ENCODE measurements at regions not wholly inside any gene's neighbourhood (a gene's known extent, or its start where the extent isn't known, plus 50 kb on each side); places are given as distances from the start of the nearest gene placed in this dataset.

DNA sequence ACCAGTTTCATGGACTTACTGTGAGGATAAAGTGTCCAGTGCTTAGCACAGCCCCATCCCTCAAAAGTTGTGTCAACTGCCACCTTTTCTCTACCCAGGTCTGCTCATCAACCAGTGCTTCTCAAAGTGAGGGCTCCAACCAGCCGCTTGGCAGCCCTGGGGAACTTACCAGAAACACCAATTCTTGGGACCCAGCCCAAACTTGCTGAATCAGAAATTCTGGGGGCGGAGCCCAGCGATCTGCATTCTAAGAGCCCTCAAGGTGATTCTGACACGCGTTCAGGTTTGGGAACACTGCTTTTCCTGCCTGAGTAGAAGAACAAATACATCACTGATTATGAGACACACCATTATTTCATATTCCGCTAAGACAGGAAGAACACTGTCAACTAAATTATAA lies 132.0 kb downstream of the NSG2 start:
- H3K27ac ChIP-seq (ENCODE audit: insufficient read depth, low read length), result no peak overlapping the region
- no peak for DNase-seq (ENCODE audit: low read depth in 2 of 2)
- H2AFZ ChIP-seq (ENCODE audit: low read length), result no peak overlapping the region
- H3K9ac ChIP-seq (ENCODE audit: insufficient read depth, low read length), result no peak overlapping the region
- H3K4me1 ChIP-seq (ENCODE audit: control insufficient read depth, extremely low read depth, insufficient read depth, low read length), result no peaks in the 10 kb centered on the region
- no peak overlapping the region for H3K4me3 ChIP-seq (replicated peaks in 1 of 4; ENCODE audit: control extremely low read depth in 1 of 4, insufficient read depth in 1 of 4, low read depth in 3 of 4, low read length in 4 of 4)
- H3K9me3 ChIP-seq (ENCODE audit: control insufficient read depth, insufficient read depth, low read depth, low read length), result no peaks in the 10 kb centered on the region
- H3K4me2 ChIP-seq (ENCODE audit: extremely low read depth, insufficient read depth, low read length), result no peak overlapping the region
- H3K36me3 ChIP-seq (ENCODE audit: control insufficient read depth, insufficient read depth, low read length), result no peaks in the 10 kb centered on the region
- no peaks in the 10 kb centered on the region for H3K27me3 ChIP-seq (ENCODE audit: control insufficient read depth, insufficient read depth, low read length)
- TF ChIP-seq, protein P1, sequence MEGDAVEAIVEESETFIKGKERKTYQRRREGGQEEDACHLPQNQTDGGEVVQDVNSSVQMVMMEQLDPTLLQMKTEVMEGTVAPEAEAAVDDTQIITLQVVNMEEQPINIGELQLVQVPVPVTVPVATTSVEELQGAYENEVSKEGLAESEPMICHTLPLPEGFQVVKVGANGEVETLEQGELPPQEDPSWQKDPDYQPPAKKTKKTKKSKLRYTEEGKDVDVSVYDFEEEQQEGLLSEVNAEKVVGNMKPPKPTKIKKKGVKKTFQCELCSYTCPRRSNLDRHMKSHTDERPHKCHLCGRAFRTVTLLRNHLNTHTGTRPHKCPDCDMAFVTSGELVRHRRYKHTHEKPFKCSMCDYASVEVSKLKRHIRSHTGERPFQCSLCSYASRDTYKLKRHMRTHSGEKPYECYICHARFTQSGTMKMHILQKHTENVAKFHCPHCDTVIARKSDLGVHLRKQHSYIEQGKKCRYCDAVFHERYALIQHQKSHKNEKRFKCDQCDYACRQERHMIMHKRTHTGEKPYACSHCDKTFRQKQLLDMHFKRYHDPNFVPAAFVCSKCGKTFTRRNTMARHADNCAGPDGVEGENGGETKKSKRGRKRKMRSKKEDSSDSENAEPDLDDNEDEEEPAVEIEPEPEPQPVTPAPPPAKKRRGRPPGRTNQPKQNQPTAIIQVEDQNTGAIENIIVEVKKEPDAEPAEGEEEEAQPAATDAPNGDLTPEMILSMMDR (conservative IDR thresholded peaks at IDR 0.05 in 1 of 2, IDR thresholded peaks at IDR 0.05 in 1 of 2; ENCODE audit: low read depth in 1 of 2, low read length in 2 of 2), result no peak
- no peak for TF ChIP-seq EZH2 (IDR thresholded peaks at IDR 0.05; ENCODE audit: low read length, missing control alignments)
- H3K79me2 ChIP-seq (ENCODE audit: control insufficient read depth, insufficient read depth, low read length), result no peaks in the 10 kb centered on the region
- H4K20me1 ChIP-seq (ENCODE audit: control insufficient read depth, extremely low read depth, insufficient read depth, low read length), result no peaks in the 10 kb centered on the region

DNA sequence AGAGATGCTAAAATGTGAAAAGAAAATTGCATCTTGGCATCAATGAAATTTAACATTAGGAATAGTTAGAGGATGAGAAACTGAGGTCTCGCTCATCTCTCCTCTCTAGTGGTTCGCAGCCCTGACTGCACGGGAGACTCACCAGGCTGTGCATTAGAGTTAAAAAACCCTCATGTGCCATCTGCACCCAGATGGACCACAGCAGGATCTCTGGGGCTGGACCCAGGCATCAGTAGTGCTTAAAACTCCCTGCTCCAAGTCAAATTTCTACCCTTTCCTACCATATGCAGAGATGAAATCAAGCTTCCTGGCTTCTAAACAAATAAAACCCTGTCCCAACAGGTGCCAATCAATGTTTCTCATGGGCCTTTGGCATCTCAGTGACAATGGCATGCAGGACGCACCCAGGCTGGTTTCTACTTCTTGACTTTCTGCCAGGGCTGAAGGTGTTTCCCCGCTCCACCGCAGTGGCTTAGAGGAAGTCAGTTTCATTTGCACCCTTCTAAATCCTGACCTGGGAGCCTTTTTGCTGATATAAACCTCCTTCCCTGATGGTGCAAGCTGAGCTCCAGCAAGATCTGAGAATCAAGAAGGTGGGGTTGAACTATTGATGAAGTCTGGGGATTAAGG lies 132.6 kb downstream of the NSG2 start:
- Histone ChIP-seq H3K27me3 (ENCODE audit: control insufficient read depth, insufficient read depth, low read length) (no peaks in the 10 kb centered on the region), H3K36me3 (ENCODE audit: control insufficient read depth, insufficient read depth, low read length) (no peaks in the 10 kb centered on the region), H4K20me1 (ENCODE audit: control insufficient read depth, extremely low read depth, insufficient read depth, low read length) (no peaks in the 10 kb centered on the region), H3K9ac (ENCODE audit: insufficient read depth, low read length) (no peak overlapping the region), H3K9me3 (ENCODE audit: control insufficient read depth, insufficient read depth, low read depth, low read length) (no peaks in the 10 kb centered on the region), H3K4me2 (ENCODE audit: extremely low read depth, insufficient read depth, low read length) (no peak overlapping the region), H3K4me3 (replicated peaks in 1 of 4; ENCODE audit: control extremely low read depth in 1 of 4, insufficient read depth in 1 of 4, low read depth in 3 of 4, low read length in 4 of 4) (no peak overlapping the region), H3K27ac (ENCODE audit: insufficient read depth, low read length) (no peak overlapping the region), H2AFZ (ENCODE audit: low read length) (no peak overlapping the region), H3K4me1 (ENCODE audit: control insufficient read depth, extremely low read depth, insufficient read depth, low read length) (no peaks in the 10 kb centered on the region), H3K79me2 (ENCODE audit: control insufficient read depth, insufficient read depth, low read length) (no peaks in the 10 kb centered on the region)
- DNase-seq (ENCODE audit: low read depth in 2 of 2), result no peak
- TF ChIP-seq, protein P1 (conservative IDR thresholded peaks at IDR 0.05 in 1 of 2, IDR thresholded peaks at IDR 0.05 in 1 of 2; ENCODE audit: low read depth in 1 of 2, low read length in 2 of 2), result no peak
- no peak for TF ChIP-seq EZH2 (IDR thresholded peaks at IDR 0.05; ENCODE audit: low read length, missing control alignments)

DNA sequence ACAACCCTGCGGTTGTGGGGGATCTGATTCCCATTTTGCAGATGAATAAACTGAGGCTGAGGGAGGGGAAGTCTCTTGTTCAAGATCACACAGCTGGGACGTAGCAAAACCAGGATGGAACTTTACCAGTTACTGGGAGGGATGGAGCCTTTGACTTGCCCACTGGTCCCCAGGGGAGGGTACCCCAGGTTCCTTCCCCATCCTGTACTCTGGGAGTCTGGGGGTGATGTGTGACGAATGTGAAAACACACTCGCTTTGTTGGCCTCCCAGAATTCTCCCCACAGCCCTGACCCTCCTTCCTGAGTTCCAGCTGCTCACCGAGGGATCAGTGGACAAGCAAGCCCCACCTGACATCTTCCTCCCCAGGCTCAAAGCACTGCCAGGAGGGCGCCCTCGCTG lies 135.1 kb downstream of the NSG2 start:
- TF ChIP-seq EZH2 (IDR thresholded peaks at IDR 0.05; ENCODE audit: low read length, missing control alignments), result no peak
- TF ChIP-seq, protein P1 (conservative IDR thresholded peaks at IDR 0.05 in 1 of 2, IDR thresholded peaks at IDR 0.05 in 1 of 2; ENCODE audit: low read depth in 1 of 2, low read length in 2 of 2), result no peak

More for the DNA sequence above, 135.1 kb downstream of the NSG2 start:
- Histone ChIP-seq H3K4me1 (ENCODE audit: control insufficient read depth, extremely low read depth, insufficient read depth, low read length) (no peaks in the 10 kb centered on the region), H3K9me3 (ENCODE audit: control insufficient read depth, insufficient read depth, low read depth, low read length) (no peaks in the 10 kb centered on the region), H3K79me2 (ENCODE audit: control insufficient read depth, insufficient read depth, low read length) (no peaks in the 10 kb centered on the region), H3K27me3 (ENCODE audit: control insufficient read depth, insufficient read depth, low read length) (no peaks in the 10 kb centered on the region), H3K27ac (ENCODE audit: insufficient read depth, low read length) (no peak overlapping the region), H2AFZ (ENCODE audit: low read length) (no peak overlapping the region), H3K4me2 (ENCODE audit: extremely low read depth, insufficient read depth, low read length) (no peak overlapping the region), H3K4me3 (replicated peaks in 1 of 4; ENCODE audit: control extremely low read depth in 1 of 4, insufficient read depth in 1 of 4, low read depth in 3 of 4, low read length in 4 of 4) (no peak overlapping the region), H3K9ac (ENCODE audit: insufficient read depth, low read length) (no peak overlapping the region), H4K20me1 (ENCODE audit: control insufficient read depth, extremely low read depth, insufficient read depth, low read length) (no peaks in the 10 kb centered on the region), H3K36me3 (ENCODE audit: control insufficient read depth, insufficient read depth, low read length) (no peaks in the 10 kb centered on the region)
- DNase-seq (ENCODE audit: low read depth in 2 of 2), result no peak
